Endothelial cell (in vitro differentiated cells): ENCODE measurements at regions not wholly inside any gene's neighbourhood (a gene's known extent, or its start where the extent isn't known, plus 50 kb on each side); places are given as distances from the start of the nearest gene placed in this dataset.

Experiments used
- DNase-seq: peaks from one replicate; pipeline ENCODE4 v3.0.0; 2021; ENCODE audit warnings: low spot score
- H3K27ac Mint-ChIP-seq: one replicate; pipeline ENCODE4 v1.8.0; 2021; ENCODE audit warnings: mixed read lengths, inconsistent platforms; ENCODE audit not compliant: unreplicated experiment
- H3K27me3 Mint-ChIP-seq: one replicate; pipeline ENCODE4 v1.8.0; 2021; ENCODE audit warnings: mild to moderate bottlenecking, moderate library complexity, mixed read lengths, inconsistent platforms; ENCODE audit not compliant: unreplicated experiment
- H3K36me3 Mint-ChIP-seq: one replicate; pipeline ENCODE4 v1.8.0; 2021; ENCODE audit warnings: mild to moderate bottlenecking, low read depth, mixed read lengths, inconsistent platforms; ENCODE audit not compliant: unreplicated experiment
- H3K4me1 Mint-ChIP-seq: one replicate; pipeline ENCODE4 v1.8.0; 2021; ENCODE audit warnings: mild to moderate bottlenecking, mixed read lengths, inconsistent platforms; ENCODE audit not compliant: unreplicated experiment
- H3K4me3 Mint-ChIP-seq: one replicate; pipeline ENCODE4 v1.8.0; 2021; ENCODE audit warnings: mild to moderate bottlenecking, mixed read lengths, inconsistent platforms; ENCODE audit not compliant: unreplicated experiment
- H3K9me3 Mint-ChIP-seq: one replicate; pipeline ENCODE4 v1.8.0; 2021; ENCODE audit warnings: mixed read lengths, inconsistent platforms; ENCODE audit not compliant: unreplicated experiment
- TF ChIP-seq, protein P1 (sequence below): fragments of 200-600 bp; sonication (generic); IDR thresholded peaks from one replicate; pipeline ENCODE4 v1.5.0; 2021; ENCODE audit warnings: antibody characterized with exemption; ENCODE audit not compliant: unreplicated experiment

DNA sequence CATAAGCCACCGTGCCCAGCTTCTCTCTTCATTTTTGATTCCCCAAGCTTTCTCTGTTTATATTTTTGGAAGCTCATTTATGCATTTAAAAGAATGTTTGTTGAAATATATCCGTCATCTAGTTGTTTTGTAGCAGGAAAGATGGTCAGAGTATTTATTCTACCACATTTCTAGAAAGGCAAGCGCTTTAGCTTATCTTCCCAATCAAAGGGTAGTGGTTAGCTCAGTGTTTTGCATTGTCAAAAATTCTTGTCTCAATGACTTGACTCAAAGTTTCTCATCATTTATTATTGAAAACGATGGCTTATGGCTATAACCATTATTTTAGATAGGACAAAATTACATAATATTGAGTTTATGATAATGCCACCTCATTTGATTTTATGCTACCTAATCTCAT is 116.1 kb upstream of the ZP4 start:
- H3K36me3 Mint-ChIP-seq: no peaks in the 10 kb centered on the region
- TF ChIP-seq, protein P1, sequence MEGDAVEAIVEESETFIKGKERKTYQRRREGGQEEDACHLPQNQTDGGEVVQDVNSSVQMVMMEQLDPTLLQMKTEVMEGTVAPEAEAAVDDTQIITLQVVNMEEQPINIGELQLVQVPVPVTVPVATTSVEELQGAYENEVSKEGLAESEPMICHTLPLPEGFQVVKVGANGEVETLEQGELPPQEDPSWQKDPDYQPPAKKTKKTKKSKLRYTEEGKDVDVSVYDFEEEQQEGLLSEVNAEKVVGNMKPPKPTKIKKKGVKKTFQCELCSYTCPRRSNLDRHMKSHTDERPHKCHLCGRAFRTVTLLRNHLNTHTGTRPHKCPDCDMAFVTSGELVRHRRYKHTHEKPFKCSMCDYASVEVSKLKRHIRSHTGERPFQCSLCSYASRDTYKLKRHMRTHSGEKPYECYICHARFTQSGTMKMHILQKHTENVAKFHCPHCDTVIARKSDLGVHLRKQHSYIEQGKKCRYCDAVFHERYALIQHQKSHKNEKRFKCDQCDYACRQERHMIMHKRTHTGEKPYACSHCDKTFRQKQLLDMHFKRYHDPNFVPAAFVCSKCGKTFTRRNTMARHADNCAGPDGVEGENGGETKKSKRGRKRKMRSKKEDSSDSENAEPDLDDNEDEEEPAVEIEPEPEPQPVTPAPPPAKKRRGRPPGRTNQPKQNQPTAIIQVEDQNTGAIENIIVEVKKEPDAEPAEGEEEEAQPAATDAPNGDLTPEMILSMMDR: no peak
- H3K4me1 Mint-ChIP-seq: no peaks in the 10 kb centered on the region
- no peaks in the 10 kb centered on the region for H3K9me3 Mint-ChIP-seq
- H3K27me3 Mint-ChIP-seq: no peaks in the 10 kb centered on the region
- H3K4me3 Mint-ChIP-seq: no peak overlapping the region
- H3K27ac Mint-ChIP-seq: no peak overlapping the region
- no peak for DNase-seq

DNA sequence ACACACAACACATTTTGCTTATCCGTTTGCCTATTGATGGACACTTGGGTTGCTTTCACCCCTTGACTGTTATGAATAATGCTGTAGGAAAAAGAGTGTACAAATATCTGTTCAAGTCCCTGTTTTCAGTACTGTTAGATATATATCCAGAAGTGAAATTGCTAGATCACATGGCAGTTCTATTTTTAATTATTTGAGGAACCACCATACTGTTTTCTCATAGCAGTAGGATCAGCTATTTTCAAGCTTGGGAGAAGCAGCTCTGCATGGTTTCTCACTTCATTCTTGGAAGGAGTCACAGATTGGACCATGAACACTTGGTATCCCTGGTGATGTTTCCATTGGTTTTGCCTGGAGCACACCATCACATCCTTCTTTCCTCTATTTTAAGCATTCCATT is 114.4 kb upstream of the ZP4 start:
- TF ChIP-seq, protein P1: no peak
- Mint-ChIP-seq H3K27ac (no peak overlapping the region), H3K9me3 (no peaks in the 10 kb centered on the region), H3K36me3 (no peaks in the 10 kb centered on the region), H3K27me3 (no peaks in the 10 kb centered on the region), H3K4me1 (no peaks in the 10 kb centered on the region), H3K4me3 (no peak overlapping the region)
- DNase-seq: no peak

DNA sequence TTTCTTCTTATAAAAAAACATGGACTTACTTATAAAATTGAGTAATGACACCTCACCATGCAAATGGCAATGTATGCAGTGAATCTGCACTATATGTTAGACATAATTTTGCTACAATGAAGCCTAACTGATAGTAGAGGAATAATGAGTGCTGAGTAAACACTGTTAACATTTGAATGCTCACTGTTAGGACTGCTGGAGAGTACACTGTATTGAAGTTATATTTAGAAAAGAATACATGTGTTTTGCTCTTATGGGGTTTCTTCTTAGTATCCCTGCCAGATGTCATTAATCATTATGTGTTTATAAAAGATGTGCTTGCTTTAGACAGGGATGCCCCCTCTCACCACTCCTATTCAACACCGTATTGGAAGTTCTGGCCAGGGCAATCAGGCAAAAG is 111.1 kb upstream of the ZP4 start:
- Mint-ChIP-seq H3K4me1 (no peaks in the 10 kb centered on the region), H3K4me3 (no peak overlapping the region), H3K27me3 (no peaks in the 10 kb centered on the region), H3K27ac (no peak overlapping the region), H3K9me3 (no peaks in the 10 kb centered on the region), H3K36me3 (no peaks in the 10 kb centered on the region)
- TF ChIP-seq, protein P1: no peak
- DNase-seq: no peak

DNA sequence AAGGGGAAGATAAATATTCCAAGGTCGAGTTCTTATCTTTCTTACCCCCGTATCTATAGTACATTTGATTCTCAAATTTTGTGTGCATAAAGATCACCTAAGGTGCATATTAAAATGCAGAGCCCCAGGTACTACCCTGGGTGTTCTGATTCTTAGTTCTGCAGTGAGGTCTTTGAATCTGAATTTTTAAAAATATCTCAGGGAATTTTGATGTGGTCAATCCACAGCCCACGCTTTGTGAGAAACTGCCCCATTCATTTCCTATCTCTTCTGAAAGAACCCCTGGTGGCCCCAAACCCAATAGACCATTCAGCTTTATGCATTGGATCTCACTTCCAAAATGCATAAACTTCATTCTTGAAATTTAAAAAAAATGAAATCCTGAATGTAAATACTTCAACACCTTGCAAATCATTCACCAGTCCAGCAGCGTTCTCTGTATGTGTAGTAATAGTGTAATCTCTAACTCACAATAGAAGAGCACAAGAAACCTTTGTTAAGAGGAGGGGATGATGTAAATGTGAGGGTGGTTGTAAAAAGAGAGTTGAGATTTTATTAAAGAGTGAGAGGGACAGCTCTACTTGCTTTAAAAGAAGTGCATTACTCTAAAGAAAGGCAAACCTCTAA is 108.8 kb upstream of the ZP4 start:
- H3K36me3 Mint-ChIP-seq: no peaks in the 10 kb centered on the region
- TF ChIP-seq, protein P1: no peak
- H3K9me3 Mint-ChIP-seq: no peaks in the 10 kb centered on the region
- DNase-seq: no peak
- no peak overlapping the region for H3K4me3 Mint-ChIP-seq
- H3K4me1 Mint-ChIP-seq: no peaks in the 10 kb centered on the region
- H3K27me3 Mint-ChIP-seq: no peaks in the 10 kb centered on the region
- no peak overlapping the region for H3K27ac Mint-ChIP-seq

DNA sequence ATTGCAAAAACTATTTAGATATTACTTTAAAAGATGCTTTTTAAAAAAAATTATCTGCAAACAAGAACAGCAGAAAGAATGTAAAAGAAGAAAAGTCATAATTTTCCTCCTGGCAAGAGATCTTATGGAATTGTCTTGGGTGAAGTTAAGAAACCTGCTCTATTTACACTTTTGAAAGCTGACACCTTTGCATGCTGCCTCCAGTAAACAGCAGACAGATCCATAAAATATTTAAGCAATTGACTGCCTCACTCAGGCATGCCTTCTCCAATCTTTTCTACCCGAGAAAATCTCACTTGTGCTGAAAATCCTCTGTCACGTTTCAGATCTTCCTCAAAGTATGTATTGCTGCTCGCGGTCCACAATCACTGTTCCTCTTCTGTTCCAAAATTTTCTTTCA is 107.9 kb upstream of the ZP4 start:
- Mint-ChIP-seq H3K27ac (no peak overlapping the region), H3K27me3 (no peaks in the 10 kb centered on the region), H3K36me3 (no peaks in the 10 kb centered on the region), H3K9me3 (no peaks in the 10 kb centered on the region), H3K4me1 (no peaks in the 10 kb centered on the region), H3K4me3 (no peak overlapping the region)
- TF ChIP-seq, protein P1: no peak
- DNase-seq: no peak
